Stimulated activated naive CD8-positive, alpha-beta T cell treated with anti-CD3 and anti-CD28 coated beads, Interleukin-15, amount 100 ng/mL, for 72 hours (primary cell): ENCODE measurements at regions not wholly inside any gene's neighbourhood (a gene's known extent, or its start where the extent isn't known, plus 50 kb on each side); places are given as distances from the start of the nearest gene placed in this dataset.

ENCODE experiments used
- ATAC-seq: fragments of 150-1000 bp; cut with Tn5 transposase; 2 replicates; pipeline ENCODE4 v1.10.0; 2021; ENCODE audit warnings: mild to moderate bottlenecking, moderate library complexity
- DNase-seq, 2 donors: peaks; one replicate each; pipeline ENCODE4 v3.0.0; 2021 to 2022
- H3K27ac Mint-ChIP-seq, 2 donors: one replicate each; pipeline ENCODE4 v1.8.0; 2022; ENCODE audit warnings: mild to moderate bottlenecking in 2 of 2, mixed read lengths in 2 of 2, moderate library complexity in 2 of 2
- H3K27me3 Mint-ChIP-seq: one replicate; pipeline ENCODE4 v1.8.0; 2022; ENCODE audit warnings: mixed read lengths
- H3K4me1 Mint-ChIP-seq: one replicate; pipeline ENCODE4 v1.8.0; 2022; ENCODE audit warnings: mild to moderate bottlenecking, mixed read lengths
- H3K4me3 Mint-ChIP-seq, 2 donors: one replicate each; pipeline ENCODE4 v1.8.0; 2022; ENCODE audit warnings: mild to moderate bottlenecking in 2 of 2, mixed read lengths in 2 of 2, moderate library complexity in 1 of 2
- H3K9me3 Mint-ChIP-seq, 2 donors: one replicate each; pipeline ENCODE4 v1.8.0; 2022; ENCODE audit warnings: mixed read lengths in 2 of 2

DNA sequence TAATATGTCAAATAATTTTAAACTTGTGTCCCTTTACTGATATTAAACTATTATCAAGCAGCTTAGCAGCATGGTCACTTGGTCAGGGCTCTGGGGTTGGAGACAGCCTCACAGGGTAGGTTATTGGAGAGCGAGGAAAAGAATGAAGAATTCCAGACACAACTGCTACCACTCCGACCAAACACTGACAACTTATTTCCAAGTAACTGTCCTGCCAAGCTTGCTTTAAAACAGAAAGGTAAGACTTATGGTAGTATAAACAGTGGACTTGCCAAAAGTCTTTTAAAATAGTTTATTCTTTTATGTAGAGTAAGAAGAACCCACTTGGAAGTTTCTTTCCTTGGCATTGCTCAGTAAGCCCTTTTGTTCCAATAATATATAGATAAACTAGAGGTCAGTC is 364.1 kb downstream of the DEPDC1B start:
- no peak for DNase-seq
- H3K27me3 Mint-ChIP-seq, result no peaks in the 10 kb centered on the region
- H3K27ac Mint-ChIP-seq, result no peak overlapping the region
- no peak for ATAC-seq
- H3K4me3 Mint-ChIP-seq, result no peak overlapping the region
- peaks cover 0 to 4% of the 10 kb centered on the region in 2 donors for H3K9me3 Mint-ChIP-seq
- no peaks in the 10 kb centered on the region for H3K4me1 Mint-ChIP-seq

DNA sequence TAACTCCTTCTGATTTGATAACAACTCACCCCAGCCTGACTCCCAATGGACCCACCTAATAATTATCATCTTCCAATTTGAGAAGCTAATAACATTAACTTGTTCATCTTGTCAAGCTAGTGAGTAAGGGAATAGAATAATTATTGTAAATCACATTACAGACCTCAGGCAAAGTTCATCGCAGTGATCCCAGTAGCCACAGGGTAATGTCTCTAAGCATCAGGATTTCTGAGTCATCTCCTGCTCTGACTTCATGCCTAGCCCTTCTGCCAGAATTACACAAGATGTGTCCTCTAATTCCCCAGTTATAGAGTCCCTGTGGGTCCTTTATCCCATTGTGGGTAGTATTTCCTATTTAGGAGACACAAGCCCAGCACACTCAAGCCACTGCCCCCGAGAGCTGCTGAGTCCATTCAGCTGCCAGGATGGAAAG is 365.7 kb downstream of the DEPDC1B start:
- peaks cover 0 to 8% of the 10 kb centered on the region in 2 donors for H3K9me3 Mint-ChIP-seq
- H3K4me3 Mint-ChIP-seq, result no peak overlapping the region
- no peak overlapping the region for H3K27ac Mint-ChIP-seq
- no peaks in the 10 kb centered on the region for H3K27me3 Mint-ChIP-seq
- no peak for ATAC-seq
- no peak for DNase-seq
- no peaks in the 10 kb centered on the region for H3K4me1 Mint-ChIP-seq

DNA sequence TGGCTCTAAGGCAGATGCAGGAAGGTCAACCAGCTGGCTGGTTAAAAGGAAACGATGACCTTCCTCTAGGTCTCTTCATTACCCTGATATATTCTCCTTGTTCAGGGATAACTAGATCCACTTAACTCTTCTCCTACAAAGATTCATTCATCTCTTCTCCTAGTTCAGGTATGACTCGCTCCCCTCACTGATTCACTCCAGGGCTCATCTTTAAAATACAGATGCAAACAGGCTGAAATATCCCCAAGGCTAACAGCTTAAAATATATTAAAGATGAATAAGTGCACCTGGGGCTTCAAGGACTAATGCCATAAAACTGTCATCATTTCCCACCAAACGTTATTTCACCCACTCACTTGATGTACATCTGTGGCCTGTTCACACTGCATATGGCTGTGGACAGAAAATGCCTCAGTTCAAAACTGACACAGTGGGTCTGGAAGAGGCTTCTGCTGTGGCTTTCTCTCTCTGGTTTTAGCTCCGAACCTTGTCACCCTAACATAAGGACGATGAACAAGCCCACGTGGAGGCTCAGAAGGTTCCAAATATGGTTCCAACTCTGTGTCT is 366.9 kb downstream of the DEPDC1B start:
- H3K9me3 Mint-ChIP-seq, result peaks cover 0 to 14% of the 10 kb centered on the region in 2 donors
- no peaks in the 10 kb centered on the region for H3K4me1 Mint-ChIP-seq
- ATAC-seq, result no peak
- no peaks in the 10 kb centered on the region for H3K27me3 Mint-ChIP-seq
- H3K27ac Mint-ChIP-seq, result no peak overlapping the region
- no peak overlapping the region for H3K4me3 Mint-ChIP-seq
- no peak for DNase-seq

DNA sequence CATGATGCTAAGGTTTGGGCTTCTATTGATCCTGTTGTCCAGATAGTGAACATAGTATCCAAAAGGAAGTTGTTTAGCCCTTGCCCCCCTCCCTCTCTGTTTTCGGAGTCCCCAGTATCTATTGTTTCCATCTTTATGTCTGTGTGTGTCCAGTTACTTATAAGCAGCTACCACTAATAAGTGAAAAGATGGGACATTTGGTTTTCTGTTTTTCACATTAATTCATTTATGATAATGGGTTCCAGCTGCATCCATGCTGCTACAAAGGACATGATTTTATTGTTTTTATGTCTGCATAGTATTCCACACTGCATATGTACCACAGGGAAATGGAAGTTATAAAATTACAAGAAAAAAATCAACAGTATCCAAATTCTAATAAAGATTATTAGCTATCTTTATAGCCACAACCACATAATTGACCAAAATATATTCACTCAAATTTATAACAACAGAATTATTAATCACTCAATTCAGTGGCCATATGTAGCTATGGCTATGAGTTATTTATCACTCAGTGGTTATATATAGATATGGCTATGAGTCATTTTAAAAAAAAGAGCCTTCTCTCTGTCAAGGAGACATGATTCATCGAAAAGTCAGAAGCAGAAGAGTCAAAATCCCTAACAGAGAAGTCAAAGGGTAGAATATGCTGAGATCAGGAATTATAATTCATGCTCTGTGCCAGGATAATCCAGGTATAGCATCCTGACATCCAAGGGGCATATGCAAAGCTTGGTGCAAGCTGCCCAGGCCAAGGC is 367.5 kb downstream of the DEPDC1B start:
- no peak overlapping the region for H3K27ac Mint-ChIP-seq
- DNase-seq (no peak), ATAC-seq (no peak)
- H3K27me3 Mint-ChIP-seq, result no peaks in the 10 kb centered on the region
- no peaks in the 10 kb centered on the region for H3K4me1 Mint-ChIP-seq
- no peak overlapping the region for H3K4me3 Mint-ChIP-seq
- peaks cover 0 to 14% of the 10 kb centered on the region in 2 donors for H3K9me3 Mint-ChIP-seq

DNA sequence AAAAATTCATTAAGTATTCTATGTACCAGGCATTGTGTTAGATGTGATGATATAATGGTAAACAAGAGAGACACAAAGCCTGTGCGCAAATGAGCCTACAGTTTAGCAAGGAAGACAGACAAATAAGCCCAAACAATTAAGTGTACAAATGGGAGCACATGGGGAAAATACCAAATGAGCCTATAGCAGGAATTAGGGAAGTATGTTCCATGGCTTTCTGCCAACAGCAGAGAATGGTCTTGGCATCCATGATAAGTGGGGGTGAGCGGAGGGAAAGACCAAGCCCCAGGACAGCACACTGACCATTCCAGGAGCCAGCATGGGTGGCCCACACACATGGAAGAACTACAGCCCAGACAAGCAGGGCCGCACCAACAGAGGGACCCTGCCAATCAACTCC is 369.7 kb downstream of the DEPDC1B start:
- ATAC-seq, result no peak
- no peaks in the 10 kb centered on the region for H3K27me3 Mint-ChIP-seq
- H3K4me1 Mint-ChIP-seq, result no peaks in the 10 kb centered on the region
- no peak overlapping the region for H3K27ac Mint-ChIP-seq
- no peak overlapping the region for H3K4me3 Mint-ChIP-seq
- no peak for DNase-seq
- H3K9me3 Mint-ChIP-seq, result peaks cover 6 to 14% of the 10 kb centered on the region in 2 donors

DNA sequence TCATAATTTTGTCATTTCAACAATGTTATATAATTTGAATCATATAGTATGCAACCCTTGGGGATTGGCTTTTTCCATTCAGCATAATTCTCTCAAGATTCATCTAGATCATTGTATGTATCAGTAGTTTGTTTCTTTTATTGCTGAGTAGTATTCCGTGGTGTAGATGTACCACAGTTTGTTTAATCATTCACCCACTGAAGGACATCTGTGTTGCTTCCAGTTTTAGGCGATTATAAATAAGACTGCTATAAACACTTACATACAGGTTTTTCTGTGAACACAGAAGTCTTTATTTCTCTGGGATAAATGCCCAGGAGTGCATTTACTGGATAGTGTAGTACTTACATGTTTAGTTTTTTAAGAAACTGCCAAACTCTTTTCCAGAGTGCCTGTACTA is 374.1 kb downstream of the DEPDC1B start:
- Mint-ChIP-seq H3K4me3 (no peak overlapping the region), H3K4me1 (no peaks in the 10 kb centered on the region), H3K27me3 (no peaks in the 10 kb centered on the region), H3K27ac (no peak overlapping the region), H3K9me3 (peaks cover 21 to 26% of the 10 kb centered on the region in 2 donors)
- ATAC-seq (no peak), DNase-seq (no peak)

DNA sequence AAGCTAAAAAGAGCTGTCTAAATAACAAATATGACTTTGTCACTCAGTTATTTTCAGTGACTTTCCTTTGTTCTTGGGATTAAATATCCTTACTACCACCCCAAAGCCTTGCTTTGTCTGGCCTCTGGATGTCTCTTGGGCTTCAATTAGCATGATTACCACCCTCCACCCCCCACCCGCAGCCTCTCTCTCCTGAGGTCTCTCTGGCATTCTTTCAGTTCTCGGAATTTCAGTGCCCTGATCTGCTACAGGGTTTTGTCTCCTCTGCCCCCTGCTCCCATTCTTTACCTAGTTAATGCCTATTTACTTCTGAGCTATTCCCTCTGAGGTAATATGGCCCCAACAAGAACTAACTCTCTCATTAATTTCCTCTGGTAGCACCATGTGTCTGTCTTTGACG is 376.4 kb downstream of the DEPDC1B start:
- ATAC-seq (no peak), DNase-seq (no peak)
- Mint-ChIP-seq H3K4me1 (no peaks in the 10 kb centered on the region), H3K27ac (no peak overlapping the region), H3K9me3 (peaks cover 12 to 27% of the 10 kb centered on the region in 2 donors), H3K4me3 (no peak overlapping the region), H3K27me3 (no peaks in the 10 kb centered on the region)

DNA sequence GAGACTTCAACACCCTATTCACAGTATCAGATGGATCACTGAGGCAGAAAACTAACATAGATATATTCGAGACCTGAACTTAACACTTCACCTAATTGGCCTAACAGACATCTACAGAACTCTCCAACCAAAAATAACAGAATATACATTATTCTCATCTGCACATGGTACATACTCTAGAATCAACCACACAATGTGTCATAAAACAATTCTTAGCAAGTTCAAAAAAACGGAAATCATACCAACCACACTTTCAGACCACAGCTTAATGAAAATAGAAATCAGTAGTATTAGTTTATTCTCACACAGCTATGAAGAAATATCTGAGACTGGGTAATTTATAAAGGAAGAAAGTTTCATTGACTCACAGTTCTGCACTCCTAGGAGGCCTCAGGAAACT is 387.9 kb downstream of the DEPDC1B start:
- peaks cover 9 to 12% of the 10 kb centered on the region in 2 donors for H3K9me3 Mint-ChIP-seq

DNA sequence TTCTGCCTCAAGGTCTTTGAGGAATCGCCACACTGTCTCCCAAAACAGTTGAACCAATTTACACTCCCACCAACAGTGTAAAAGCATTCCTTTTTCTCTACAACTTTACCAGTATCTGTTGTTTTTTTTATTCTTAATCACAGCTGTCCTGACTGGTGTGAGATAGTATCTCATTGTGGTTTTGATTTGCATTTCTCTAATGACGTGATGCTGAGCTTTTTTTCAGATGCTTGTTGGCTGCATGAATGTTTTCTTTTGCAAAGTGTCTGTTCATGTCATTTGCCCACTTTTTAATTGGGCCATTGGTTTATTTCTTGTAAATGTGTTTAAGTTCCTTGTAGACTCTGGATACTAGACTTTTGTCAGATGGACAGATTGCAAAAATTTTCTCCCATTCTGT is 400.0 kb downstream of the DEPDC1B start:
- ATAC-seq (no peak), DNase-seq (no peak)
- Mint-ChIP-seq H3K9me3 (peaks cover 0 to 6% of the 10 kb centered on the region in 2 donors), H3K27ac (no peak overlapping the region), H3K27me3 (no peaks in the 10 kb centered on the region), H3K4me1 (no peaks in the 10 kb centered on the region), H3K4me3 (no peak overlapping the region)

More for the DNA sequence above, 387.9 kb downstream of the DEPDC1B start:
- DNase-seq, result no peak
- ATAC-seq, result no peak
- Mint-ChIP-seq H3K4me1 (no peaks in the 10 kb centered on the region), H3K27ac (no peak overlapping the region), H3K4me3 (no peak overlapping the region), H3K27me3 (no peaks in the 10 kb centered on the region)

DNA sequence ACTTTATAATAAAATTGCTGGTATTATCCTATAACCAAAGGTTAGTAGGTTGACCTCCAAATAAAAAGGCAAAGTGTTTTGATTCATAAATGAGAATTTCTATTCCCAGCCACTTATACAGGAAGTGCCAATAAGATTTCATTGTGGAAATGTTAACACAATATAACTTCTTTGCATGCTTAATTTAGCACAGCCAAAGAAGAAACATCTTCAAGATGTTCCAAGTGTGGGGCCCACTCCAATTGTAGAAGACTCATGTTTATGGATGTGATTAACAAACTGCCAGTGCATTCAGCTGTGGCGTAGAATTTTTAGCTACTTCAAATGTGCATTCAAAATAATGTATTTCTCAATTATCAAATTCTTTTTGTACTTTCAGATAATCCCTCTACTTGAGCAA is 402.3 kb downstream of the DEPDC1B start:
- ATAC-seq (no peak), DNase-seq (no peak)
- Mint-ChIP-seq H3K27ac (no peak overlapping the region), H3K4me3 (no peak overlapping the region), H3K4me1 (no peaks in the 10 kb centered on the region), H3K9me3 (no peaks in the 10 kb centered on the region), H3K27me3 (no peaks in the 10 kb centered on the region)

DNA sequence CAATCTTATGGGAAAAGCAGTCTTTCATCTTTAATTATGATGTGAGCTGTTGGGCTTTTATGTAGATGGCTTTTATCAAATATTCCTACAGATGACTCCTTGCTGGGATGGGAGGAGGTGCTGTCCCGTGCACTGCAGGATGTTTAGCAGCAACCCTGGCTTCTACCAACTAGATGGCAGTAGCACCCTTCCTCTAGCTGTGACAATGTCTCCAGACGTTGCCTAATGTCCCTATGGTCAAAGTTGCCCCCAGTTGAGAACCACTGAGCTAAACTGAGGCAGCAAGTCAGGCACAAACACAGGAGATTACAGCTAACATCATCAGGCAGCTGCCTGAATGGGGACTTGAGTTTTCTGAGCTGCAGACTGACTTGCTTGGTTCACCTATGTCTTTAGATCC is 401.9 kb upstream of the PDE4D start:
- Mint-ChIP-seq H3K4me3 (no peak overlapping the region), H3K27me3 (no peaks in the 10 kb centered on the region), H3K4me1 (no peaks in the 10 kb centered on the region), H3K27ac (no peak overlapping the region), H3K9me3 (no peaks in the 10 kb centered on the region)
- DNase-seq, result no peak
- ATAC-seq, result no peak

DNA sequence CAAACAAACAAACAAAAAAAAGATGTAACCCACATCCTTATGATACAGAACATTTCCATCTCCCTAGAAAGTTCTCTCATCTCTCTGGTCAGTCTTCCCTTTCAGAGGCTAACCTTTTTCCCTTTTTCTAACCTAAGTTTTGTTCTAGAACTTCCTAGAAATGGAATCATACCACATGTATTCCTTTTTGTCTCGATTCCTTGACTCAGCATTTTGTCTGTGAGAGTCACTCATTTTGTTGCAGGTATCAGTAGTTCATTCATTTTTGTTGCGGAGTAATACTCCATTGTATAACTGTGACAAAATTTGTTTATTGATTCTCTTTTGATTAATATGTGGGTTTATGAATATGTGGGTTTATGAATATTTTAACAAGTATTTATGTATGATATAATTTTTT is 400.0 kb upstream of the PDE4D start:
- Mint-ChIP-seq H3K27me3 (no peaks in the 10 kb centered on the region), H3K4me1 (no peaks in the 10 kb centered on the region), H3K4me3 (no peak overlapping the region), H3K27ac (no peak overlapping the region), H3K9me3 (no peaks in the 10 kb centered on the region)
- no peak for ATAC-seq
- no peak for DNase-seq

DNA sequence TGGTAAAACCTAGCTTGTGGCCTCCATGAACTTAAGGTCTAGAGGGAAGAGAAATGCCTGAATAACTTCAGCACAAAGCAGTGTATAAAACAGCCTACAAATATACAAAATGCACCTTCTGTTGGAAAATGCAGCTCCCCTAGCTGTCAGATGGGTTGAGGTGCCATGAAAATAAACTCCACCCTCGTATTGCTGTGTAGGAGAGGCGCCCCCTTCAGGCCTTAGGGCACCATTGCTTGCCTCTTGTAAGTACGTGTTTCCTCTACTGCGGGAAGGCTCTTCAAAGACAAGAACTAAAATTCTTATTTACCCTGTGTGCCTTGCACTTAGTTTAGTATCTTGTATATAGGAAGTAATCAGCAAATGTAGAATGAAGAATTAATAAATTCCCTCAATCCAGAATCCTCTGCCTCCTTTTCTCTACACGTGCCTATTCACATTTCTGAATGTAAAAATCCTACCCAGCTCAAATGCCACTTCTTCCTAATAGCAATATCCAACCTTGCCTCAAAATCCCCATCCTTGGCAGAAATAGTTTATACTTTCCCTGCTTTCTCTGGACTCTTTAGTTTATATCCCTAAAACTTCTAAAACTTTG is 393.7 kb upstream of the PDE4D start:
- ATAC-seq (no peak), DNase-seq (peak; percentile 2 to 11)
- no peak overlapping the region for H3K4me3 Mint-ChIP-seq
- no peaks in the 10 kb centered on the region for H3K9me3 Mint-ChIP-seq
- no peaks in the 10 kb centered on the region for H3K27me3 Mint-ChIP-seq
- peak overlapping the region in 1 of 2 donors; percentile 9 for H3K27ac Mint-ChIP-seq
- no peaks in the 10 kb centered on the region for H3K4me1 Mint-ChIP-seq

DNA sequence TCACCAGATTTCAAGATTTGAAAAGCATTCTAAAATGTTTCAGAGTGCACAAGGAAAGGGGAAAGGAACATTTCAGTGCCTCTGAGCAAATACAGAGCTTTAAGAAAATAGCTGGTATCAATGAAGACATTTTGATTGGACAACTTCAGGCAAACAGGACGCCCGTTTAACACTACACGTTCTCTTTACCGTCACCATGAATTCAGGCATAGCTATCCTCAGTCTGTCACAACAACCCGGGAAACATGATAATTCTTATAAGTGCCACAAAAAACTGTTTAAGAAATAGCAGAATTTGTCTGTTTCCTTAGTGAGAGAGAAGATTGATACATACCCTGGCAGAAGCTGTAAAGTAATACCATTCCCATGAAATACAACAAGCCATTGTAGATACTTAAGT is 392.4 kb upstream of the PDE4D start:
- DNase-seq (no peak), ATAC-seq (no peak)
- H3K4me3 Mint-ChIP-seq, result no peak overlapping the region
- H3K9me3 Mint-ChIP-seq, result no peaks in the 10 kb centered on the region
- no peaks in the 10 kb centered on the region for H3K4me1 Mint-ChIP-seq
- no peak overlapping the region for H3K27ac Mint-ChIP-seq
- no peaks in the 10 kb centered on the region for H3K27me3 Mint-ChIP-seq

DNA sequence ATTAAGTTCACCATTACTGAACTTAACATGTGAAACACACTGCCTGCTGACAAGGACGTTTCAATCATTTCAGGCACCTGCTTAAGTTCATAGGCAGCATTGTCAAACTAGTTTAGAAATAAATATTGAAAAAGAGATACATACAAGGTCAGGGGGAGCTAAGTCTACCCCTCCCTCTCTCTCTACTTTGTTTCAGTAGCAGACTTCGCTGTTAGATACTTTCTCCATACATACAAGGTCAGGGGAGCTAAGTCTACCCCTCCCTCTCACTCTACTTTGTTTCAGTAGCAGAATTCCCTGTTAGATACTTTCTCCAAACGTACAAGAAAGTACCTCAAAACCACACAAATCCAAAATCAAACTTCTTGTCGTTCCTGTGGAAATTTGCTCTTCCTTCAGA is 387.4 kb upstream of the PDE4D start:
- Mint-ChIP-seq H3K9me3 (no peaks in the 10 kb centered on the region), H3K27me3 (no peaks in the 10 kb centered on the region), H3K4me3 (no peak overlapping the region), H3K4me1 (no peaks in the 10 kb centered on the region), H3K27ac (no peak overlapping the region)
- ATAC-seq (no peak), DNase-seq (no peak)

DNA sequence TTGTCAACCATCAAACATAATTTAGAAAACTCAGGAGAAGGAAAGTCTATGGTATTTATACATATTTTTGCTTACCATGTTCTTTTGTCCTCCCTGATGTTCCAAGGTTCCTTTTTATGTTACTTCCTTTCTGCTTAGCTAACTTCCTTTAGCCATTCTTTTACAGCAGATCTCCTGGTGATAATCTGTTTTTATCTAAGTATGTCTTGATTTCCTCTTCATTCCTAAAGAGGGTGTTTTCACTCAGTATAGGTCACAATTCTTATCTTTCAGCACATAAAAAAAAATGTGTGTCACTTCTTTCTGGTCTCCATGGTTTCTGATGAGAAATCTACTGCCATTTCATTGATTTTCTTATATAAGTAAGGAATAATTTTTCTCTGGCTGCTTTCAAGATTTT is 384.4 kb upstream of the PDE4D start:
- H3K4me1 Mint-ChIP-seq, result no peaks in the 10 kb centered on the region
- peaks cover 0 to 9% of the 10 kb centered on the region in 2 donors for H3K9me3 Mint-ChIP-seq
- ATAC-seq (no peak), DNase-seq (no peak)
- H3K27me3 Mint-ChIP-seq, result no peaks in the 10 kb centered on the region
- H3K27ac Mint-ChIP-seq, result no peak overlapping the region
- H3K4me3 Mint-ChIP-seq, result no peak overlapping the region
